ENCODE measurements at regions not wholly inside any gene's neighbourhood (a gene's known extent, or its start where the extent isn't known, plus 50 kb on each side); places are given as distances from the start of the nearest gene placed in this dataset.

- ChIA-PET CTCF (ENCODE audit: low intra/inter-chr PET ratio, low total read pairs) (no interaction called here), POLR2A (no interaction called here)
- Histone ChIP-seq H3K9me3 (ENCODE audit: low read length) (no peaks in the 10 kb centered on the region), H3K79me2 (ENCODE audit: insufficient read depth, low read length) (no peaks in the 10 kb centered on the region), H3K4me1 (ENCODE audit: insufficient read depth, low read length) (no peaks in the 10 kb centered on the region), H3K4me2 (ENCODE audit: low read depth, low read length) (no peak overlapping the region), H3K36me3 (replicated peaks in 1 of 2; ENCODE audit: control insufficient read depth in 1 of 2, insufficient read depth in 2 of 2, low read length in 2 of 2) (no peaks in the 10 kb centered on the region), H3K9ac (ENCODE audit: insufficient read depth, low read depth, low read length) (no peak overlapping the region), H2AFZ (ENCODE audit: low read length) (no peak overlapping the region), H3K27ac (ENCODE audit: extremely low read length, insufficient read depth, low read length) (no peak overlapping the region), H4K20me1 (ENCODE audit: insufficient read depth, low read length) (no peaks in the 10 kb centered on the region), H3K4me3 (replicated peaks in 1 of 3; ENCODE audit: insufficient read depth in 1 of 3, low read depth in 2 of 3, low read length in 3 of 3) (no peak overlapping the region), H3K27me3 (ENCODE audit: control insufficient read depth in 1 of 2, insufficient read depth in 2 of 2, low read length in 2 of 2) (no peaks in the 10 kb centered on the region; a peak in 1 of 5 replicates)
- FAIRE-seq, result no peak
- TF ChIP-seq GABPA (IDR thresholded peaks at IDR 0.05; ENCODE audit: low read depth, low read length), result no peak
- TF ChIP-seq GABPA (CRISPR knock-in tag; IDR thresholded peaks at IDR 0.05; ENCODE audit: low read depth), result no peak
- no peak for TF ChIP-seq ZNF264 (CRISPR knock-in tag; IDR thresholded peaks at IDR 0.05)
- no peak for TF ChIP-seq ZFP1 (CRISPR knock-in tag; IDR thresholded peaks at IDR 0.05)
- TF ChIP-seq, protein P1, sequence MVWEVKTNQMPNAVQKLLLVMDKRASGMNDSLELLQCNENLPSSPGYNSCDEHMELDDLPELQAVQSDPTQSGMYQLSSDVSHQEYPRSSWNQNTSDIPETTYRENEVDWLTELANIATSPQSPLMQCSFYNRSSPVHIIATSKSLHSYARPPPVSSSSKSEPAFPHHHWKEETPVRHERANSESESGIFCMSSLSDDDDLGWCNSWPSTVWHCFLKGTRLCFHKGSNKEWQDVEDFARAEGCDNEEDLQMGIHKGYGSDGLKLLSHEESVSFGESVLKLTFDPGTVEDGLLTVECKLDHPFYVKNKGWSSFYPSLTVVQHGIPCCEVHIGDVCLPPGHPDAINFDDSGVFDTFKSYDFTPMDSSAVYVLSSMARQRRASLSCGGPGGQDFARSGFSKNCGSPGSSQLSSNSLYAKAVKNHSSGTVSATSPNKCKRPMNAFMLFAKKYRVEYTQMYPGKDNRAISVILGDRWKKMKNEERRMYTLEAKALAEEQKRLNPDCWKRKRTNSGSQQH (CRISPR knock-in tag; IDR thresholded peaks at IDR 0.05; ENCODE audit: low read depth), result no peak
- TF ChIP-seq NFYB (CRISPR knock-in tag; IDR thresholded peaks at IDR 0.05), result no peak
- no peak for TF ChIP-seq ZNF761 (CRISPR knock-in tag; conservative IDR thresholded peaks at IDR 0.05)
- no peak for TF ChIP-seq ZNF207 (IDR thresholded peaks at IDR 0.05; ENCODE audit: borderline replicate concordance)
- TF ChIP-seq ZNF333 (CRISPR knock-in tag; IDR thresholded peaks at IDR 0.05; ENCODE audit: borderline replicate concordance), result no peak
- ATAC-seq, result no peak
- in situ Hi-C loops (cut with HindIII; ENCODE audit: extremely low pct_ligation_motif_present, low pct_unique_long_range_greater_than_20kb), result no loop called here
- intact Hi-C loops (cut with micrococcal nuclease; ENCODE audit: unreplicated experiment), result no loop called here
- BruUV-seq (replicated peaks), result no TSS peak
- no peak for DNase-seq (ENCODE audit: low spot score)
- whole genome bisulfite sequencing (ENCODE audit: low lambda C conversion rate), result 0% methylated on average over 2 of the region's 2 CpGs
Measured at GRCh38 chr6:114586298-114586697, 243.5 kb upstream of the HS3ST5 start.

DNA sequence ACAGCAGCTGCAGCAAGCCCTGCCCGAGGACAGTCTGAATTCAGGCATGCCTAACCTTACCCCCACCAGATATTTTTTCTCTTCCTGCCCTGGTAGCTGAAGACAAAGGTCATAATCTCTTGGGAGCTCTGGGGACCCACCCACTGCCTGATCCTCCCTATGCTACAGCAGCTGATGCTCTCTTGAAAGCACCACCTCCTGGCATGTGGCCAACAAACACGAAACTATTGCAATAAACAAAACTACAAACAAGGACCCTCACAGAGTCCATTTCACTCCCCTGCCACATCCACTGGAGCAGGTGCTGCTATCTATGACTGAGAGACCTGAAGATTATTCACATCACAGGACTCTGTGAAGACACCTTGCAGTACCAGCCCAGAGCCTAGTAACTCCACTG, 238.5 kb upstream of the HS3ST5 start:
- H3K9ac ChIP-seq (ENCODE audit: insufficient read depth, low read depth, low read length), result no peak overlapping the region
- ChIA-PET CTCF (ENCODE audit: low intra/inter-chr PET ratio, low total read pairs) (no interaction called here), POLR2A (no interaction called here)
- in situ Hi-C loops (cut with HindIII; ENCODE audit: extremely low pct_ligation_motif_present, low pct_unique_long_range_greater_than_20kb) (no loop called here), intact Hi-C loops (cut with micrococcal nuclease; ENCODE audit: unreplicated experiment) (no loop called here)
- no peaks in the 10 kb centered on the region; the same call in 1 of the 2 replicates for H3K4me1 ChIP-seq (ENCODE audit: insufficient read depth, low read length)
- H3K79me2 ChIP-seq (ENCODE audit: insufficient read depth, low read length), result no peaks in the 10 kb centered on the region
- no peak for DNase-seq (ENCODE audit: low spot score)
- no peak for ATAC-seq
- TF ChIP-seq ELF1 (CRISPR knock-in tag; IDR thresholded peaks at IDR 0.05) (no peak), LCORL (IDR thresholded peaks at IDR 0.05) (peak; percentile 59; the same call in 1 of the 2 replicates), LCORL (CRISPR knock-in tag; IDR thresholded peaks at IDR 0.05) (no peak), NR2F2 (IDR thresholded peaks at IDR 0.05; ENCODE audit: borderline replicate concordance, low read depth) (no peak)
- TF ChIP-seq, protein P2, sequence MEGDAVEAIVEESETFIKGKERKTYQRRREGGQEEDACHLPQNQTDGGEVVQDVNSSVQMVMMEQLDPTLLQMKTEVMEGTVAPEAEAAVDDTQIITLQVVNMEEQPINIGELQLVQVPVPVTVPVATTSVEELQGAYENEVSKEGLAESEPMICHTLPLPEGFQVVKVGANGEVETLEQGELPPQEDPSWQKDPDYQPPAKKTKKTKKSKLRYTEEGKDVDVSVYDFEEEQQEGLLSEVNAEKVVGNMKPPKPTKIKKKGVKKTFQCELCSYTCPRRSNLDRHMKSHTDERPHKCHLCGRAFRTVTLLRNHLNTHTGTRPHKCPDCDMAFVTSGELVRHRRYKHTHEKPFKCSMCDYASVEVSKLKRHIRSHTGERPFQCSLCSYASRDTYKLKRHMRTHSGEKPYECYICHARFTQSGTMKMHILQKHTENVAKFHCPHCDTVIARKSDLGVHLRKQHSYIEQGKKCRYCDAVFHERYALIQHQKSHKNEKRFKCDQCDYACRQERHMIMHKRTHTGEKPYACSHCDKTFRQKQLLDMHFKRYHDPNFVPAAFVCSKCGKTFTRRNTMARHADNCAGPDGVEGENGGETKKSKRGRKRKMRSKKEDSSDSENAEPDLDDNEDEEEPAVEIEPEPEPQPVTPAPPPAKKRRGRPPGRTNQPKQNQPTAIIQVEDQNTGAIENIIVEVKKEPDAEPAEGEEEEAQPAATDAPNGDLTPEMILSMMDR (CRISPR knock-in tag; IDR thresholded peaks at IDR 0.05), result no peak
- no TSS peak for BruUV-seq (replicated peaks)
- no peaks in the 10 kb centered on the region for H4K20me1 ChIP-seq (ENCODE audit: insufficient read depth, low read length)
- no peaks in the 10 kb centered on the region for H3K9me3 ChIP-seq (ENCODE audit: low read length)
- no peak for FAIRE-seq
- H2AFZ ChIP-seq (ENCODE audit: low read length), result no peak overlapping the region
- no peak overlapping the region for H3K4me3 ChIP-seq (replicated peaks in 1 of 3; ENCODE audit: insufficient read depth in 1 of 3, low read depth in 2 of 3, low read length in 3 of 3)
- no peaks in the 10 kb centered on the region for H3K36me3 ChIP-seq (replicated peaks in 1 of 2; ENCODE audit: control insufficient read depth in 1 of 2, insufficient read depth in 2 of 2, low read length in 2 of 2)
- H3K4me2 ChIP-seq (ENCODE audit: low read depth, low read length), result no peak overlapping the region
- H3K27me3 ChIP-seq (ENCODE audit: control insufficient read depth in 1 of 2, insufficient read depth in 2 of 2, low read length in 2 of 2), result no peaks in the 10 kb centered on the region
- no peak overlapping the region for H3K27ac ChIP-seq (ENCODE audit: extremely low read length, insufficient read depth, low read length)
- WGBS (ENCODE audit: low lambda C conversion rate), result 0% methylated on average over 2 of the region's 2 CpGs

All from HepG2 (cell line).